Vagina (tissue), 2 donors: ENCODE measurements at regions not wholly inside any gene's neighbourhood (a gene's known extent, or its start where the extent isn't known, plus 50 kb on each side); places are given as distances from the start of the nearest gene placed in this dataset.

ENCODE experiments used
- POLR2A ChIP-seq, 2 donors: fragments of 450-650 bp; IDR thresholded peaks; one replicate each; pipeline ENCODE4 v1.6.1; 2017; ENCODE audit warnings: antibody characterized with exemption in 2 of 2, mild to moderate bottlenecking in 2 of 2, moderate library complexity in 2 of 2
- POLR2AphosphoS5 ChIP-seq, 2 donors: sonication (generic); formaldehyde crosslinking; IDR thresholded peaks; one replicate each; pipeline ENCODE4 v1.9.0; 2017; ENCODE audit warnings: antibody characterized with exemption in 2 of 2, mild to moderate bottlenecking in 2 of 2, low read depth in 1 of 2; ENCODE audit not compliant: insufficient read depth in 1 of 2
- TF ChIP-seq, protein P1 (sequence below), 3 experiments: fragments of 450-650 bp in 2 of 3; fragments of 200-600 bp in 1 of 3; sonication (generic) in 1 of 3; IDR thresholded peaks; one replicate each; pipeline ENCODE4 v1.5.1; 2017 to 2019; ENCODE audit warnings: antibody characterized with exemption in 3 of 3, mild to moderate bottlenecking in 2 of 3, moderate library complexity in 2 of 3

DNA sequence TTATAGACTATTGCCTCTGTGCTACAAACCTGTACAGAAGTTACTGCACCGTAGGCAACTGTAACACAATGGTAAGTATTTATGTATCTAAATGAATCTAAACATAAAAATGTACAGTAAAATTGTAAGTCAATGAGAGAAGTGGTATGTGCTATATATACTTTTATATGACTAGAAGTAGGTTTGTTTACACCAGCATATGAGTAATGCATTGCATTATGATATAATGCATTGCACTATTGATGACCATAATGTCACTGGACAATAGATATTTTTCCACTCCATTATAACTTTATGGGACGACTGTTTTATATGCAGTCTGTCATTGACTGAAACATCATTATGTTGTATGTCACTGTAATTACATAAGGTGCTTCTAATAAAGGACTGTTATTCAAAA is 340.3 kb upstream of the SNX7 start:
- TF ChIP-seq, protein P1, sequence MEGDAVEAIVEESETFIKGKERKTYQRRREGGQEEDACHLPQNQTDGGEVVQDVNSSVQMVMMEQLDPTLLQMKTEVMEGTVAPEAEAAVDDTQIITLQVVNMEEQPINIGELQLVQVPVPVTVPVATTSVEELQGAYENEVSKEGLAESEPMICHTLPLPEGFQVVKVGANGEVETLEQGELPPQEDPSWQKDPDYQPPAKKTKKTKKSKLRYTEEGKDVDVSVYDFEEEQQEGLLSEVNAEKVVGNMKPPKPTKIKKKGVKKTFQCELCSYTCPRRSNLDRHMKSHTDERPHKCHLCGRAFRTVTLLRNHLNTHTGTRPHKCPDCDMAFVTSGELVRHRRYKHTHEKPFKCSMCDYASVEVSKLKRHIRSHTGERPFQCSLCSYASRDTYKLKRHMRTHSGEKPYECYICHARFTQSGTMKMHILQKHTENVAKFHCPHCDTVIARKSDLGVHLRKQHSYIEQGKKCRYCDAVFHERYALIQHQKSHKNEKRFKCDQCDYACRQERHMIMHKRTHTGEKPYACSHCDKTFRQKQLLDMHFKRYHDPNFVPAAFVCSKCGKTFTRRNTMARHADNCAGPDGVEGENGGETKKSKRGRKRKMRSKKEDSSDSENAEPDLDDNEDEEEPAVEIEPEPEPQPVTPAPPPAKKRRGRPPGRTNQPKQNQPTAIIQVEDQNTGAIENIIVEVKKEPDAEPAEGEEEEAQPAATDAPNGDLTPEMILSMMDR (IDR thresholded peaks at IDR 0.05) = no peak
- no peak for TF ChIP-seq POLR2A (IDR thresholded peaks at IDR 0.05)
- TF ChIP-seq POLR2AphosphoS5 (IDR thresholded peaks at IDR 0.05; ENCODE audit: insufficient read depth in 1 of 2, low read depth in 1 of 2) = no peak
